Heart left ventricle (tissue), 13 donors: ENCODE measurements at regions not wholly inside any gene's neighbourhood (a gene's known extent, or its start where the extent isn't known, plus 50 kb on each side); places are given as distances from the start of the nearest gene placed in this dataset.

ENCODE experiments used
- POLR2A ChIP-seq, 2 donors: fragments of 450-650 bp; IDR thresholded peaks; one replicate each; pipeline ENCODE4 v1.6.1; 2017; ENCODE audit warnings: antibody characterized with exemption in 2 of 2, mild to moderate bottlenecking in 2 of 2, moderate library complexity in 2 of 2
- TF ChIP-seq, protein P1 (sequence below), 12 donors: fragments of 200-600 bp; sonication (generic) in 4 of 12; IDR thresholded peaks; one replicate each; pipeline versions ENCODE4 v1.5.0 to v1.8.0; 2018 to 2022; ENCODE audit warnings: antibody characterized with exemption in 12 of 12, mild to moderate bottlenecking in 5 of 12
- donor health status: ischemic (EF 13 %, LVEDD 7.1; RV severe dilation, severe dysfunction).
- donor health status: DM: no; HTN: yes; CAD: no.
- donor health status: DM: no; HTN: no; CAD: no.
- donor health status: ischemic (EF 25% LVEDD 6.9; RV normal size, moderate dysfunction).
- donor health status: ischemic (EF 25% LVEDD 5.7; RV mildly dilated, moderate dysfunction).
- donor health status: ischemic (EF 35%, LVEDD 5.7; RV mildly dilated, moderate dysfunction).
- donor health status: nonischemic (EF 11% LVEDD 7.7; RV severe dilation, severe dysfunction).
- donor health status: DM: yes; HTN: yes; CAD: no.
- donor health status: PGD.
- donor health status: ischemic (EF 29% LVEDD 5.4; RV normal size, mild dysfunction).
- donor health status: nonischemic (EF 23%, LVEDD 6.1; RV moderate dilation, normal function).

DNA sequence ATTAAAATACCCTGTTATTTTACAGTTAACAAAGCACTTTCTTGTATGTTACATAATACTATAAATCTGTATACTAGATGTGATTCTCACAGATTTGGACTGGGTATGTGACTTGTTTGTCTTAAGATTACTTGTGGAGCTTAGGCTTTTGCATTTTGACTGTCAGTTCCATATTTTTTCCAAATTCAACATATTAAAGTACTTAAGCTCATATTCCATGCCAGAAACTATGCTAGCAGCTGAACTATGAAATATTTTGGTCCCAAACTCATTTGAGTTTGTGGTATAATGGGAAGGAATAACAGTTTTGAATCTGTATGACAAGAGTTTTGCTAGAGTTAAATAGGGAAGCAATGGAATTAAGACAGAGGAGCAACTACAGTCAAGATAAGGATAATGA lies 841.4 kb downstream of the JRKL start:
- TF ChIP-seq, protein P1, sequence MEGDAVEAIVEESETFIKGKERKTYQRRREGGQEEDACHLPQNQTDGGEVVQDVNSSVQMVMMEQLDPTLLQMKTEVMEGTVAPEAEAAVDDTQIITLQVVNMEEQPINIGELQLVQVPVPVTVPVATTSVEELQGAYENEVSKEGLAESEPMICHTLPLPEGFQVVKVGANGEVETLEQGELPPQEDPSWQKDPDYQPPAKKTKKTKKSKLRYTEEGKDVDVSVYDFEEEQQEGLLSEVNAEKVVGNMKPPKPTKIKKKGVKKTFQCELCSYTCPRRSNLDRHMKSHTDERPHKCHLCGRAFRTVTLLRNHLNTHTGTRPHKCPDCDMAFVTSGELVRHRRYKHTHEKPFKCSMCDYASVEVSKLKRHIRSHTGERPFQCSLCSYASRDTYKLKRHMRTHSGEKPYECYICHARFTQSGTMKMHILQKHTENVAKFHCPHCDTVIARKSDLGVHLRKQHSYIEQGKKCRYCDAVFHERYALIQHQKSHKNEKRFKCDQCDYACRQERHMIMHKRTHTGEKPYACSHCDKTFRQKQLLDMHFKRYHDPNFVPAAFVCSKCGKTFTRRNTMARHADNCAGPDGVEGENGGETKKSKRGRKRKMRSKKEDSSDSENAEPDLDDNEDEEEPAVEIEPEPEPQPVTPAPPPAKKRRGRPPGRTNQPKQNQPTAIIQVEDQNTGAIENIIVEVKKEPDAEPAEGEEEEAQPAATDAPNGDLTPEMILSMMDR (IDR thresholded peaks at IDR 0.05), result no peak
- TF ChIP-seq POLR2A (IDR thresholded peaks at IDR 0.05), result no peak
